Karpas-422 (cell line): ENCODE measurements at regions not wholly inside any gene's neighbourhood (a gene's known extent, or its start where the extent isn't known, plus 50 kb on each side); places are given as distances from the start of the nearest gene placed in this dataset.

ENCODE experiments used
- DNase-seq: peaks from one replicate; pipeline ENCODE4 v3.0.0-alpha.2; 2015
- H2AFZ ChIP-seq: fragments of 200-600 bp; sonication (generic); 2 replicates; pipeline ENCODE4 v1.6.1; 2014; ENCODE audit warnings: antibody characterized with exemption, low read length, mixed read lengths
- H3K27ac ChIP-seq: fragments of 200-600 bp; sonication (generic); 2 replicates; pipeline ENCODE4 v1.5.1; 2014; ENCODE audit warnings: mild to moderate bottlenecking, low read length, moderate library complexity
- H3K27me3 ChIP-seq: fragments of 200-600 bp; sonication (generic); 2 replicates; pipeline ENCODE4 v1.6.1; 2014; ENCODE audit warnings: low read length, mixed read lengths
- H3K36me3 ChIP-seq: fragments of 200-600 bp; sonication (generic); 2 replicates; pipeline ENCODE4 v1.6.1; 2014; ENCODE audit warnings: low read length, mixed read lengths; ENCODE audit not compliant: insufficient read depth
- H3K4me1 ChIP-seq: fragments of 200-600 bp; sonication (generic); 2 replicates; pipeline ENCODE4 v1.6.1; 2014; ENCODE audit warnings: mild to moderate bottlenecking, low read length, mixed read lengths
- H3K4me2 ChIP-seq: fragments of 200-600 bp; sonication (generic); 2 replicates; pipeline ENCODE4 v1.6.1; 2014; ENCODE audit warnings: low read length, low read depth, mild to moderate bottlenecking; ENCODE audit not compliant: poor library complexity, severe bottlenecking
- H3K4me3 ChIP-seq: fragments of 200-600 bp; sonication (generic); 2 replicates; pipeline ENCODE4 v1.5.1; 2014; ENCODE audit warnings: mild to moderate bottlenecking, antibody characterized with exemption, low read length, mixed read lengths
- H3K79me2 ChIP-seq: fragments of 200-600 bp; sonication (generic); 2 replicates; pipeline ENCODE4 v1.6.1; 2014; ENCODE audit warnings: mild to moderate bottlenecking, low read length, mixed read lengths
- H3K9ac ChIP-seq: fragments of 200-600 bp; sonication (generic); 2 replicates; pipeline ENCODE4 v1.6.0; 2014; ENCODE audit warnings: low read length
- H3K9me2 ChIP-seq: fragments of 200-600 bp; sonication (generic), shearing (Covaris generic); replicated peaks from 2 replicates; pipeline ENCODE4 v1.6.0; 2014; ENCODE audit warnings: mild to moderate bottlenecking, low read length, moderate library complexity; ENCODE audit not compliant: insufficient read depth
- H3K9me3 ChIP-seq: fragments of 300-700, 200-600 bp; sonication (generic); 2 replicates; pipeline ENCODE4 v1.6.1; 2014; ENCODE audit warnings: low read length, mixed read lengths
- H4K20me1 ChIP-seq: fragments of 200-600 bp; sonication (generic); 2 replicates; pipeline ENCODE4 v1.6.1; 2014; ENCODE audit warnings: mild to moderate bottlenecking, antibody characterized with exemption, low read length, low read depth; ENCODE audit not compliant: insufficient read depth

DNA sequence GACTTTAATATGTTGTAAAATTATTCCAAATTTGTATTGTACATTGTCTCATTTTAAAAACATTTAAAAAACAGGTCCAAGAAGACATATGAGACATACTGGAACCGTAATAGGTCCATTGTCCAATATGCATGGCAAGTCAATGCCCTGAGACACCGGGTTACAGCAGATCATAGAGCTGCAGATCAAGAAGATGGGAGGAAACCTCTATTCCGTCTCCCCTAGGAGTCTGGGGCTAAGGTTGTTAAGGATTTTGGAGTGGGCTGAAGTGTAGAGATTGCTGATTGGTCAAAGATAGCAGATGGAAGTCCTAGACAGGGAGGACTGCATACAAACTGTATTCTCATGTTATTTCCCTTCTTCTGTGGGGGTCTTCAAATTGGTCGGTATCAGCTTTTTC lies 108.3 kb upstream of the PLEKHA5 start:
- H3K79me2 ChIP-seq: no peaks in the 10 kb centered on the region
- no peaks in the 10 kb centered on the region for H3K9me3 ChIP-seq
- no peak overlapping the region for H2AFZ ChIP-seq
- no peak overlapping the region for H3K4me3 ChIP-seq
- no peak overlapping the region for H3K9ac ChIP-seq
- H3K9me2 ChIP-seq: no peaks in the 10 kb centered on the region
- no peaks in the 10 kb centered on the region for H3K36me3 ChIP-seq
- H3K4me1 ChIP-seq: no peaks in the 10 kb centered on the region
- H3K27me3 ChIP-seq: 0 out of 2 replicates have a peak, but pooled peaks cover 2% of the 10 kb centered on the region
- no peaks in the 10 kb centered on the region for H4K20me1 ChIP-seq
- H3K27ac ChIP-seq: no peak overlapping the region
- H3K4me2 ChIP-seq: no peak overlapping the region
- DNase-seq: no peak

DNA sequence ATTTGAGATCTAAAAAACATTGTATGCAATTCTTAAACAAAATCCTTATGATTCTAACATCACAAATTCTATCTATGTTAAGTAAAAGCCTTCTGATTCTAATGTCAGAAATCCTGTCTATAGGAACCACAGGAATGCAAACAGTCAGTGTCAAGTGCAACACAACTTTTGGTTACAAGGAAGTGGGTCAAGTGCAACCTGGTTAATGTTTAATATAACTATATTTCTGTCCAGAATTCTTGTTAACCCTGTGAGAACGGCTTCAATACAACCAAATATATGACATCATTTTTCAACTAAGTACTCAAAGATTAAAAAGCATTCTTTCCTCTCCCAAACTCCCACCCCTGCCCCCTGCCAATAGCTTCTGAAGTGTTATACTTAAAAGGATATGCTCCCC lies 107.9 kb upstream of the PLEKHA5 start:
- H3K9ac ChIP-seq: no peak overlapping the region
- no peaks in the 10 kb centered on the region for H3K36me3 ChIP-seq
- no peak overlapping the region for H3K4me3 ChIP-seq
- no peaks in the 10 kb centered on the region for H3K9me3 ChIP-seq
- H3K4me1 ChIP-seq: no peaks in the 10 kb centered on the region
- H3K79me2 ChIP-seq: no peaks in the 10 kb centered on the region
- H3K27me3 ChIP-seq: 0 out of 2 replicates have a peak, but pooled peaks cover 2% of the 10 kb centered on the region
- H3K9me2 ChIP-seq: no peaks in the 10 kb centered on the region
- H4K20me1 ChIP-seq: no peaks in the 10 kb centered on the region
- DNase-seq: no peak
- H3K27ac ChIP-seq: no peak overlapping the region
- H2AFZ ChIP-seq: no peak overlapping the region
- no peak overlapping the region for H3K4me2 ChIP-seq

- H3K27me3 ChIP-seq: no peaks in the 10 kb centered on the region
- no peak overlapping the region for H3K9ac ChIP-seq
- H3K4me1 ChIP-seq: no peaks in the 10 kb centered on the region
- H3K9me2 ChIP-seq: no peaks in the 10 kb centered on the region
- H2AFZ ChIP-seq: no peak overlapping the region
- no peak overlapping the region for H3K4me3 ChIP-seq
- no peaks in the 10 kb centered on the region for H3K79me2 ChIP-seq
- no peak overlapping the region for H3K27ac ChIP-seq
- no peaks in the 10 kb centered on the region for H3K9me3 ChIP-seq
- H3K4me2 ChIP-seq: no peak overlapping the region
- DNase-seq: no peak
- H4K20me1 ChIP-seq: no peaks in the 10 kb centered on the region
- no peaks in the 10 kb centered on the region for H3K36me3 ChIP-seq
Measured at GRCh38 chr12:19025582-19025981, 104.0 kb upstream of the PLEKHA5 start.

- Histone ChIP-seq H3K9me3 (no peaks in the 10 kb centered on the region), H3K4me2 (no peak overlapping the region), H2AFZ (no peak overlapping the region), H3K27ac (no peak overlapping the region), H3K9me2 (no peaks in the 10 kb centered on the region), H3K79me2 (no peaks in the 10 kb centered on the region), H3K36me3 (no peaks in the 10 kb centered on the region), H3K9ac (no peak overlapping the region), H3K4me1 (no peaks in the 10 kb centered on the region), H3K27me3 (no peaks in the 10 kb centered on the region), H4K20me1 (no peaks in the 10 kb centered on the region), H3K4me3 (no peak overlapping the region)
- no peak for DNase-seq
Measured at GRCh38 chr12:19026034-19026433, 103.5 kb upstream of the PLEKHA5 start.

DNA sequence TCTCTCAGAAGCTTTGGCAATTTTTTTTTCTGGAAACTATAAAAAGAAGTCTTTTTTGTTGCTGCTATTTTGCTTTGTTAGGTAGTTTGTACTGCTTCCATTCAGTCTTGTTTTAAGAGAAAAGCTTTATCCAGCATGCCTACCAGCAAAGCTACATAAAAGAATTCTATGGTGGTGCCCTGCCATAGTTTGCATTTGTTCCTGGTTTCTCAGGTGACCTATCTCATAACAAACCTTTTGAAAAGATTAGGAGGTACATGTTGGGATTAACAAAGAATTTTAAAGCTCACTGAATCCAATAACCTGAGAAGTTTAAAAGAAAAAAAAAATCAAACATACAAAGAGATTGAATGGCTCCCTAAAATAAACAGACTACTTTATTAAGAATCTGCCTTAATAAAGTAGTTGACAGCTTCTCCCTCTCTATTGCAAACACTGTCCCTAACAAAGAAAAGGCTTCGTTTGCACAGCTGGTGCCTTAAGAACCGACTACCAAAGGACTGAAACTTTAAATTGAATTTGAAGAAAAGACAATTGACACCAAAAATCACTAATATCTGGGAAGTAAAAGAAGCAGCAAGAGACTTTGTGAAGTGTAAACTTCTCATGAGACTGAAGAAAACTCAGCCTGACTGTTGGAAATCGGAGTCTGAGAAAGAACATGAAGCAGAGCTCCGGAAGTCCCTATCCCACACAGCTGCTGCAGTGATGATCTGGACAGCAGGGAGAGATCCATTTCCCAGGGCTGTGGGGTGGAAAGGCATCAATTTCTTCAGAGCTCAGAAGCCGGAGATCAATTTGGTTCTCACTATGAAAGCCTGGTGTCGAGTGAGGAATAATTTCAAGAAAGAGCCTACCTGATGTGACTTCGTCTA lies 102.7 kb upstream of the PLEKHA5 start:
- H3K9ac ChIP-seq: no peak overlapping the region
- H3K4me3 ChIP-seq: no peak overlapping the region
- H3K27me3 ChIP-seq: no peaks in the 10 kb centered on the region
- H2AFZ ChIP-seq: no peak overlapping the region
- H3K9me3 ChIP-seq: no peaks in the 10 kb centered on the region
- no peak overlapping the region for H3K27ac ChIP-seq
- no peaks in the 10 kb centered on the region for H3K9me2 ChIP-seq
- no peaks in the 10 kb centered on the region for H4K20me1 ChIP-seq
- no peaks in the 10 kb centered on the region for H3K4me1 ChIP-seq
- no peak for DNase-seq
- no peaks in the 10 kb centered on the region for H3K79me2 ChIP-seq
- H3K4me2 ChIP-seq: no peak overlapping the region
- no peaks in the 10 kb centered on the region for H3K36me3 ChIP-seq

DNA sequence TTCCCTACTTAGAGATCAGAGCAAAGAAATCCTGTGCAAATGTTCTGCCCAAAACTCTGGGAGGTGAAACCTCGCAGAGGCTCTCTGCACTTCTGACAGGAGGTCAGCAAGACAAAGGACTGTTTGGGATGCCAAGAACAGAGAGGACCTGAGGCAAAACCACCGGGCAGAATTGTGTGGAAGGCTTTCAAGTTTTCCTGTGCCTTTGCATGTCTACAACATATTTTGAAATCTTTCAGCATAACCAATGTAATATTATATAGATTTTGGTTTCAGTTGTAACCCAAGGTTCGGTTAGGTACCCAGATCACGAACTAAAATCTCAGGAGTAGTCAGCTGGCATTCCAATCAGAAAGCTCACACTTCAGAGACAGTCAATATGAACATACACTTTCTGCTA lies 99.4 kb upstream of the PLEKHA5 start:
- Histone ChIP-seq H3K27me3 (no peaks in the 10 kb centered on the region), H3K36me3 (no peaks in the 10 kb centered on the region), H4K20me1 (no peaks in the 10 kb centered on the region), H3K4me3 (no peak overlapping the region), H3K9me3 (0 out of 2 replicates have a peak, but pooled peaks cover 3% of the 10 kb centered on the region), H3K4me2 (no peak overlapping the region), H3K9me2 (no peaks in the 10 kb centered on the region), H3K79me2 (no peaks in the 10 kb centered on the region), H3K4me1 (no peaks in the 10 kb centered on the region), H2AFZ (no peak overlapping the region), H3K9ac (no peak overlapping the region), H3K27ac (no peak overlapping the region)
- DNase-seq: no peak

DNA sequence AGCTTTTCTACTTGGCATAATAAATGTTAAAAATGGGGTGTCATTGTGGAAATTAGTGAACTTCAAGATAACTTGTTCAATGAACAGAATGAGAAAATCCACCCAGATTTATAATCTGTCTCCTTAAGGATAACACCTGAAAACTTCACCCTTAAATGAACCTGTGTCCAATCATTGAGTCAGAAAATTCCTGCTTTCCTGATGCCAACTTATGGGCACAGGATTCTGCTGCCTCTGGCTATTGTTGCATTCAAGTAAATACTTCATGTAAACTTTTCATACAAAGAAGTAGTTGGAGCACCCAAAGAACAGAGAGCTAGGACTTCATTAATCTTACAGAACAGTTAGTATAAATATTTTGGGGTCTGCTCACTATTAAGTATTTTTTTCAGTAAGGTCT lies 98.9 kb upstream of the PLEKHA5 start:
- Histone ChIP-seq H3K36me3 (no peaks in the 10 kb centered on the region), H4K20me1 (no peaks in the 10 kb centered on the region), H3K4me2 (no peak overlapping the region), H2AFZ (no peak overlapping the region), H3K4me1 (no peaks in the 10 kb centered on the region), H3K9me3 (0 out of 2 replicates have a peak, but pooled peaks cover 3% of the 10 kb centered on the region), H3K9ac (no peak overlapping the region), H3K4me3 (no peak overlapping the region), H3K27me3 (no peaks in the 10 kb centered on the region), H3K9me2 (no peaks in the 10 kb centered on the region), H3K27ac (no peak overlapping the region), H3K79me2 (no peaks in the 10 kb centered on the region)
- DNase-seq: no peak

DNA sequence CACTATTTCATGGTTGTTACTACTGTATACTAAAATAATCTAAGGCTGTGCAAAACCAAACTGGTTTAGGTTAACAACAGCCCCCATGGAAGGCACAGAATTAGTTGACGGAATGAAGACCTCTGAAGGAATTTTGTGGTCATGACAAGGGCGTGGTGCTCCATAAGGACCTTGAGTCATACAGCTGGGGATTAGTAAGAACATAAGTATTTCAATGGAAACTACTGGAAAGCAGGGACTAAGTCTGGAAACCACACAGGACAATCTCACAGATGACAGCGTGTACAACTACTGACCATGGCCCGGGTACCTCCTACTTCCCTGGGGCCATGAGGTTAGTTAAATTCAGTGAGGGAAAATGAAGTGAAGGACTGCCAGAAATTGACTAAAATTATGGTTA lies 98.5 kb upstream of the PLEKHA5 start:
- Histone ChIP-seq H3K4me3 (no peak overlapping the region), H3K9me3 (0 out of 2 replicates have a peak, but pooled peaks cover 3% of the 10 kb centered on the region), H3K79me2 (no peaks in the 10 kb centered on the region), H3K36me3 (no peaks in the 10 kb centered on the region), H3K27me3 (no peaks in the 10 kb centered on the region), H4K20me1 (no peaks in the 10 kb centered on the region), H3K9ac (no peak overlapping the region), H3K4me2 (no peak overlapping the region), H3K4me1 (no peaks in the 10 kb centered on the region), H3K27ac (no peak overlapping the region), H2AFZ (no peak overlapping the region), H3K9me2 (no peaks in the 10 kb centered on the region)
- no peak for DNase-seq
